LNCaP clone FGC (cell line): ENCODE measurements at regions not wholly inside any gene's neighbourhood (a gene's known extent, or its start where the extent isn't known, plus 50 kb on each side); places are given as distances from the start of the nearest gene placed in this dataset.
A peak's percentile ranks its signal among the peaks of the same experiment; 100 is the strongest.

ENCODE experiments used
- DNase-seq: peaks from one replicate; pipeline ENCODE4 v3.0.0-alpha.2; 2011; ENCODE audit warnings: low read depth
- H3K4me3 ChIP-seq: 2 replicates; pipeline ENCODE4 v1.5.1; 2011; ENCODE audit warnings: mild to moderate bottlenecking, low read depth, low read length, control low read depth
- TF ChIP-seq, protein P1 (sequence below): IDR thresholded peaks from 2 replicates; pipeline ENCODE4 v1.5.1; 2012; ENCODE audit warnings: mild to moderate bottlenecking; ENCODE audit not compliant: control insufficient read depth, insufficient read depth; ENCODE audit errors: extremely low read depth

DNA sequence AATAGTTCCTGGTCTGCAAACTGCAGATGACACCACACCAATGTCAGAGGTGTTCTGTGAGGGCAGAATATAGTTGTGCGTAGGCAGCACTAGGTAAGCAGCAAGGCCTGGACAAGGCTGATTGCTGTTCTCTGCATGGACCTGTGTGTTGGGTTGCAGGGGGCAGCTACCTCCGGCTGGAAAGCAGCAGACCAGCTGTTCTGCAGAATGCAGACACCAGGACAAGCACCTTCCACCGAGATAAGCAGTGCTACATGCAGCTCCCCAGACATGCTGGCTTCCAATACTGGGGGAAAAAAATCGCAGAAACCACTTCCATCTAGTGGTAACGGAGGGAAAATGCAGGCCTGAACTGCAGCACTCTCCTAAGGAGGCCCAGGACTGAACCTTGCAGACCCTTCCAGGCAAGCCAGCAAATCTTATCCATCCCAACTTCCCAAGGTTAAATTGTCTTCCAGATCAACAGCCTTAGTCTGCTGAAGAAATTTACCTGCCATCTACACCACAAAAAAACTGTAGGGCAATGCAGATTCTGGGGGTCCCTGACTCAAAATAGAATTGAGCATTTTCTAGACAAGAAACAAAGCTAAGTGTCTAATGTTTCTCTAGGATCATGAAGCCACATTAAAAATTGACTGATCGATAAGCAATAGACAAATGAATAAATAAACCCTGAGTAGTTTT, 50.5 kb upstream of the COBL start:
- DNase-seq = peak; percentile 47
- H3K4me3 ChIP-seq = no peak overlapping the region
- TF ChIP-seq, protein P1, sequence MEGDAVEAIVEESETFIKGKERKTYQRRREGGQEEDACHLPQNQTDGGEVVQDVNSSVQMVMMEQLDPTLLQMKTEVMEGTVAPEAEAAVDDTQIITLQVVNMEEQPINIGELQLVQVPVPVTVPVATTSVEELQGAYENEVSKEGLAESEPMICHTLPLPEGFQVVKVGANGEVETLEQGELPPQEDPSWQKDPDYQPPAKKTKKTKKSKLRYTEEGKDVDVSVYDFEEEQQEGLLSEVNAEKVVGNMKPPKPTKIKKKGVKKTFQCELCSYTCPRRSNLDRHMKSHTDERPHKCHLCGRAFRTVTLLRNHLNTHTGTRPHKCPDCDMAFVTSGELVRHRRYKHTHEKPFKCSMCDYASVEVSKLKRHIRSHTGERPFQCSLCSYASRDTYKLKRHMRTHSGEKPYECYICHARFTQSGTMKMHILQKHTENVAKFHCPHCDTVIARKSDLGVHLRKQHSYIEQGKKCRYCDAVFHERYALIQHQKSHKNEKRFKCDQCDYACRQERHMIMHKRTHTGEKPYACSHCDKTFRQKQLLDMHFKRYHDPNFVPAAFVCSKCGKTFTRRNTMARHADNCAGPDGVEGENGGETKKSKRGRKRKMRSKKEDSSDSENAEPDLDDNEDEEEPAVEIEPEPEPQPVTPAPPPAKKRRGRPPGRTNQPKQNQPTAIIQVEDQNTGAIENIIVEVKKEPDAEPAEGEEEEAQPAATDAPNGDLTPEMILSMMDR = peak; percentile 80
